Activated CD8-positive, alpha-beta T cell treated with anti-CD3 and anti-CD28 coated beads for 36 hours (primary cell): ENCODE measurements at regions not wholly inside any gene's neighbourhood (a gene's known extent, or its start where the extent isn't known, plus 50 kb on each side); places are given as distances from the start of the nearest gene placed in this dataset.

ENCODE experiments used
- ATAC-seq: fragments of 200-7000 bp; cut with Tn5 transposase; one replicate; pipeline ENCODE4 v1.10.0; 2021; ENCODE audit warnings: mild to moderate bottlenecking, moderate library complexity
- CTCF ChIA-PET: fragments of 350-600 bp; sonication (Branson Sonifier 250); formaldehyde crosslinking; loops from one replicate; lab custom pipeline; 2021; ENCODE audit warnings: antibody characterized with exemption; lab: Charles Lee
- POLR2A ChIA-PET: fragments of 350-600 bp; sonication (Branson Sonifier 250); formaldehyde crosslinking; loops from one replicate; lab custom pipeline; 2021; ENCODE audit warnings: antibody characterized with exemption; lab: Charles Lee
- DNase-seq: peaks from one replicate; pipeline ENCODE4 v3.0.0-alpha.2; 2020
- H3K27ac Mint-ChIP-seq: one replicate; pipeline ENCODE4 v1.8.0; 2021; ENCODE audit warnings: mild to moderate bottlenecking, mixed read lengths
- H3K27me3 Mint-ChIP-seq: one replicate; pipeline ENCODE4 v1.8.0; 2021; ENCODE audit warnings: mixed read lengths
- H3K36me3 Mint-ChIP-seq: one replicate; pipeline ENCODE4 v1.8.0; 2021; ENCODE audit warnings: low read depth, mixed read lengths
- H3K4me1 Mint-ChIP-seq: one replicate; pipeline ENCODE4 v1.8.0; 2021; ENCODE audit warnings: low read depth, mixed read lengths
- H3K4me3 Mint-ChIP-seq: one replicate; pipeline ENCODE4 v1.8.0; 2021; ENCODE audit warnings: mild to moderate bottlenecking, moderate library complexity, mixed read lengths
- H3K9me3 Mint-ChIP-seq: one replicate; pipeline ENCODE4 v1.8.0; 2021; ENCODE audit warnings: mixed read lengths
- intact Hi-C: fragments of 100-400 bp; cut with micrococcal nuclease; formaldehyde crosslinking; loops from one replicate; pipeline ENCODE4 v1.10.0; 2022
- TF ChIP-seq, protein P1 (sequence below): fragments of 200-600 bp; IDR thresholded peaks from one replicate; pipeline ENCODE4 v1.8.0; 2022; ENCODE audit warnings: antibody characterized with exemption, mild to moderate bottlenecking

GRCh38 chrY:14301552-14301951, 222.8 kb upstream of the NLGN4Y start:
- ChIA-PET CTCF (no interaction called here), POLR2A (no interaction called here)
- no peaks in the 10 kb centered on the region for H3K9me3 Mint-ChIP-seq
- no peak overlapping the region for H3K4me3 Mint-ChIP-seq
- DNase-seq (peak; percentile 9), ATAC-seq (peak; percentile 47)
- H3K27ac Mint-ChIP-seq: no peak overlapping the region
- peaks cover 18% of the 10 kb centered on the region for H3K4me1 Mint-ChIP-seq
- TF ChIP-seq, protein P1, sequence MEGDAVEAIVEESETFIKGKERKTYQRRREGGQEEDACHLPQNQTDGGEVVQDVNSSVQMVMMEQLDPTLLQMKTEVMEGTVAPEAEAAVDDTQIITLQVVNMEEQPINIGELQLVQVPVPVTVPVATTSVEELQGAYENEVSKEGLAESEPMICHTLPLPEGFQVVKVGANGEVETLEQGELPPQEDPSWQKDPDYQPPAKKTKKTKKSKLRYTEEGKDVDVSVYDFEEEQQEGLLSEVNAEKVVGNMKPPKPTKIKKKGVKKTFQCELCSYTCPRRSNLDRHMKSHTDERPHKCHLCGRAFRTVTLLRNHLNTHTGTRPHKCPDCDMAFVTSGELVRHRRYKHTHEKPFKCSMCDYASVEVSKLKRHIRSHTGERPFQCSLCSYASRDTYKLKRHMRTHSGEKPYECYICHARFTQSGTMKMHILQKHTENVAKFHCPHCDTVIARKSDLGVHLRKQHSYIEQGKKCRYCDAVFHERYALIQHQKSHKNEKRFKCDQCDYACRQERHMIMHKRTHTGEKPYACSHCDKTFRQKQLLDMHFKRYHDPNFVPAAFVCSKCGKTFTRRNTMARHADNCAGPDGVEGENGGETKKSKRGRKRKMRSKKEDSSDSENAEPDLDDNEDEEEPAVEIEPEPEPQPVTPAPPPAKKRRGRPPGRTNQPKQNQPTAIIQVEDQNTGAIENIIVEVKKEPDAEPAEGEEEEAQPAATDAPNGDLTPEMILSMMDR: no peak
- H3K27me3 Mint-ChIP-seq: no peaks in the 10 kb centered on the region
- no peaks in the 10 kb centered on the region for H3K36me3 Mint-ChIP-seq
- intact Hi-C loops: no loop called here

- peaks cover 17% of the 10 kb centered on the region for H3K4me1 Mint-ChIP-seq
- TF ChIP-seq, protein P1: no peak
- ChIA-PET POLR2A (no interaction called here), CTCF (no interaction called here)
- ATAC-seq: peak; percentile 67
- H3K27me3 Mint-ChIP-seq: no peaks in the 10 kb centered on the region
- no peaks in the 10 kb centered on the region for H3K36me3 Mint-ChIP-seq
- peak overlapping the region; percentile 57 for H3K27ac Mint-ChIP-seq
- H3K9me3 Mint-ChIP-seq: no peaks in the 10 kb centered on the region
- H3K4me3 Mint-ChIP-seq: no peak overlapping the region
- peak; percentile 9 for DNase-seq
- intact Hi-C loops: no loop called here
Observed at GRCh38 chrY:14328677-14329345, 195.5 kb upstream of the NLGN4Y start.

DNA sequence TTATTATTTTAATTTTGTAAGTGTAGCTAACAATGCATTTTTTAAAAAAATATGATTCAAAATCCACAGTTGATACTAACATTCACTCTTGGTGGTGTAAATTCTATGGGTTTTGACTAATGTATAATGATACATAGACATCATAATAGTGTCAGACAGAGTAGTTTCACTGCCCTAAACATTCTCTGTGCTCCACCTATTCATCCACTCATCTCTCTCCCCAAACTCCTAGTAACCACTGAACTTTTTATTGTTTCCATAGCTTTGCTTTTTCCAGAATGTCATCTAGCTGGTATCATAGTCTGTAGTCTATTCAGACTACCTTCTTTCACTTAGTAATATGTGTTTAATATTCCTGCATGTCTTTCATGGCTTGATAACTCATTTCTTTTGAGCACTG, 194.0 kb upstream of the NLGN4Y start:
- Mint-ChIP-seq H3K27me3 (no peaks in the 10 kb centered on the region), H3K4me1 (peaks cover 17% of the 10 kb centered on the region), H3K4me3 (no peak overlapping the region), H3K36me3 (no peaks in the 10 kb centered on the region), H3K9me3 (no peaks in the 10 kb centered on the region), H3K27ac (no peak overlapping the region)
- no peak for ATAC-seq
- TF ChIP-seq, protein P1: no peak
- DNase-seq: no peak
- CTCF ChIA-PET: no interaction called here
- intact Hi-C loops: no loop called here
- POLR2A ChIA-PET: no interaction called here

- Mint-ChIP-seq H3K27ac (peak overlapping the region; percentile 94), H3K4me1 (peaks cover 46% of the 10 kb centered on the region), H3K36me3 (peaks cover 3% of the 10 kb centered on the region), H3K9me3 (peaks cover 4% of the 10 kb centered on the region), H3K27me3 (no peaks in the 10 kb centered on the region), H3K4me3 (no peak overlapping the region)
- intact Hi-C loops: no loop called here
- DNase-seq (no peak), ATAC-seq (no peak)
- ChIA-PET POLR2A (no interaction called here), CTCF (no interaction called here)
- TF ChIP-seq, protein P1: no peak
Observed at GRCh38 chrY:14339524-14339923, 184.8 kb upstream of the NLGN4Y start.

DNA sequence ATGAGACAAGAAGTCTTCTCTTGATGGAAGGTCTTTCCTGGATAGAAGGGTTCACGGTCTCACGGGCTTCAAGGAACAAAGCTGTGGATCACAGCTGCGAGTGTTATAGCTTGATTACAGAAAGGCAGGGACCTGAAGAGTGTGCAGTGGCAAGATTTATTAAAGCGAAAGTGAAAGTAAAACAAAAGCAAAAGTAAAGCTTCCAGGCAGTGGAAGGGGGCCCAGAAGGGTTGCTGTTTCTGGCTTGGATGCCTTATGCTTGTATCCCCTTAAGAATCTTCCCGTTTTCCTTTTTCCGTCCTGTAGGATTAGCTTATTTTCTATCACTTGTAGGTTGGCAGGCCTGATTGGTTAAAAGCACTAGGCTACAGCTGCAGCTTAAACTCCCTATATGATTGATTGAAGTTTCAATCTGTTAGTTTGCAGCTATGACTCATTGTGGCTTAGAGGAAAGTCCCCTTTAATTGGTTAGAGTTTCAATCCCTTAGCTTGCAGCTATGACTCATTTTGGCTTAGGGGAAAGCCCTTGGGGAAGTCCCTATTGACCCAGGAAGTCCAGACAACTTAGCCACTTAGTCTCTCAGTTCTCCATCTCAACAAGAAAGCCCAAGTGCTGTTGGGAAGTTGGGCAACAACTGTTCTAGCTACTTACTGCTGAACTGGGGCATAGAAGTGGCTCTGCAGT, 183.7 kb upstream of the NLGN4Y start:
- peak; percentile 53 for DNase-seq
- Mint-ChIP-seq H3K4me1 (peaks cover 56% of the 10 kb centered on the region), H3K9me3 (peaks cover 4% of the 10 kb centered on the region), H3K4me3 (peak overlapping the region; percentile 62), H3K27ac (peak overlapping the region; percentile 94), H3K27me3 (no peaks in the 10 kb centered on the region), H3K36me3 (peaks cover 3% of the 10 kb centered on the region)
- CTCF ChIA-PET: no interaction called here
- POLR2A ChIA-PET: interaction anchor here (0.8 kb wide), 1 partner anchor 796 kb away, joined by 3 read pairs; no protein-coding TSS in a partner anchor
- TF ChIP-seq, protein P1: no peak
- intact Hi-C loops: no loop called here
- peak; percentile 65 for ATAC-seq
